HG02852 (cell line): ENCODE measurements at regions not wholly inside any gene's neighbourhood (a gene's known extent, or its start where the extent isn't known, plus 50 kb on each side); places are given as distances from the start of the nearest gene placed in this dataset.
"Not testable (repeated sequence)": the region's sequence is repeated elsewhere in the genome, so short reads cannot be mapped to it uniquely, and the experiment has no call there.

Source experiments
- ATAC-seq: cut with Tn5 transposase; IDR thresholded peaks from one replicate; pipeline ENCODE4 v1.9.1; 2021; ENCODE audit warnings: mild to moderate bottlenecking, moderate library complexity; ENCODE audit not compliant: unreplicated experiment

DNA sequence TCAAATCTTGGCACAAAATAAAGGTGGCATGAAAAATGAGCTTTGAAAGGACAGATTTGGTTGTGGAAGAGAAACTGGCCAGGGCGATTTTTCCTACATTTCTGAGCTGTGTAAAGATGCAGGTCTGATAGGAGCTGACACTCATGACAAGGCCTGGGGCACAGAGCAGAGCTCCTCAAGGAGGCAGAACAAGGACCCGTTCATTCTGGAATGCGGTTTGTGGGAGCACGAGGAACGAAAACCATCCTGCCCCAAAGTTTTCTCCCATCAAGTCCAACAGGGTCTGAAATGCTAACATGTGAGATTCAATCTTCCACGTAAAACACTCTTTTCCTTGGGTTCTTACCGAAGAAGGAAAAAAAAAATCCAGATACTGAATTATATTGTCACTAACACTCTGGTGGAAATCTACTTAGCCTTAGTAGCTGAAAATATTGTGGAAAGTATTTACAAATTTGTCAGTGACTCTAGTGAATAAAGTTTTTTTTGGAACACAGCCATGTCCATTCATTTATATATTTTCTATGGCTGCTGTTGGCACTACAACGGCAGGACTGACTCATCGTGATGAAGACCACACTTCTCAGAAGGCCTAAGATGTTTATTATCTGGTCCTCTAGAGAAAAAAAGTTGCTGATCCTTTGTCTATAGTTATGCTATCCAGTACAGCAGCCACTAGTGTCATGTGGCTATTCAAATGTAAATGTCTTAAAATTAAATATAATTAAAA lies 215.7 kb downstream of the BAMBI start:
- no peak for ATAC-seq

- no peak for ATAC-seq
Measured at GRCh38 chr10:28894146-28894545, 216.8 kb downstream of the BAMBI start.

DNA sequence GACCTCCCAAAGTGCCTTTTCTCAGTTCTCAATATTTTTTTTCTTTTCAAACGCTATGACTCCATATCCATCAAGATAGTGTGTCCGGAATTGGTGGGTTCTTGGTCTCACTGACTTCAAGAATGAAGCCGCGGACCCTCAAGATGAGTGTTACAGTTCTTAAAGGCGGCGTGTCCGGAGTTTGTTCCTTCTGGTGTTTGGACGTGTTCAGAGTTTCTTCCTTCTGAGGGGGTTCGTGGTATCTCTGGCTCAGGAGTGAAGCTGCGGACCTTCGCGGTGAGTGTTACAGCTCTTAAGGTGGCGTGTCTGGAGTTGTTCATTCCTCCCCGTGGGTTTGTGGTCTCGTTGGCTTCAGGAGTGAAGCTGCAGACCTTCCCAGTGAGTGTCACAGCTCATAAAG lies 218.3 kb downstream of the BAMBI start:
- not testable (repeated sequence) for ATAC-seq

- not testable (repeated sequence) for ATAC-seq
Measured at GRCh38 chr10:28896791-28897409, 219.6 kb downstream of the BAMBI start.

DNA sequence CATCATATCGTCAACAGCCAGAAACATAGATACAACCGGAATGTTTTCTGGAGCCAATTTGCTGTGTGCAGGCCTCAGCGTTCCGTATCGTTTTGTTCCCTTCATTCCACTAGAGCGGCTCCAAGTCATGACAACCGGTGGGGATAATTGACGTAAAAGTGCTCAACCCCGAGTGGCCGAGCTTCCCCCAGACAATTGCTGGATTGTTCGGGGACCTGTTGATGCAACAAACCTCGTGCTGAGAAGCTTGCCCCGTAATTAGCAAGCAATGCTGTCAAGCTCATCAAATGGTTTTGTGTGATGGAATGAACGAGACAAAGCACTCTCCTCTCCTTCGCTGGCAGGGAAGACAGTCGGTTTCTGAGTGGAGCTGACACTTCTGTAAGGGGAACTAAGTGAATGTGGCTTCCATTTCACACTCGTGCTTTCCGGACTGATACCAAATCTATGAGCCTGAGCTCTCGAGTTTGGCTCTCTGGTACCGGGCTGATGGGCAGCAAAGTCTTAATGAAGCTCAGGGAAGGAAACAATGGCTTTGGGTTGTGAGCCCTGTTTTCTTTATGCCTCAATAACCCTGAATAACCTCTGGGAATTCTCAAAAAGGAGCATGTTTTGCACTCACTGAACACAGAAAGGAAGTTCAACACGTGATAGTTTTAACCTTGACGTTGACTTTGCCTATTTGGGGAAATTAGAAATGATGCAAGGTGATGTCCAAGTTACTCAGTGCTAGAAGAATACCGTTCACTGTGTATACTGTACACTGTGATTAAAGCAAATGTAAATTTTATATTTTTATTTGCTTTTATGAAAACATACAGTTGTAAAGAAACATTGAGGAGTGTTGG lies 220.5 kb downstream of the BAMBI start:
- no peak for ATAC-seq

GRCh38 chr10:28902215-28902614 lies 224.9 kb downstream of the BAMBI start:
- no peak for ATAC-seq

DNA sequence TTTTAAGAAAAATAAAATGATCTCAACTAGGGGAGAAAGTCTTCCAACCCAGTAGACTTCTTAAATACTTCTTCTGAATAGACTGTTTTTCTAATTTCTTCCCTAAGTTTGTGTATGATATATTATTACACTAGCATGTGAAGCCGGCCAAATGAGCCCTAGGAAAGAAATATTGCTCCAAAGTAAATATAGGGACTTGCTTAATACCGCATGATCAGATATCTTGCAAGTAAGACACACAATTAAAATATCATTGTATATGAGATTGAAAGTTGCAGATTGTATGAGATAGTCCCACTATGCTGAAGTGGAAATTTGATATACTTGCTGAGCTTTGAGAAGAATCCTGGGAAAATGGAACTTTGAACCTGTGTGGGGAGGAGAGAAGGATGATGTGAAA lies 225.7 kb downstream of the BAMBI start:
- no peak for ATAC-seq

DNA sequence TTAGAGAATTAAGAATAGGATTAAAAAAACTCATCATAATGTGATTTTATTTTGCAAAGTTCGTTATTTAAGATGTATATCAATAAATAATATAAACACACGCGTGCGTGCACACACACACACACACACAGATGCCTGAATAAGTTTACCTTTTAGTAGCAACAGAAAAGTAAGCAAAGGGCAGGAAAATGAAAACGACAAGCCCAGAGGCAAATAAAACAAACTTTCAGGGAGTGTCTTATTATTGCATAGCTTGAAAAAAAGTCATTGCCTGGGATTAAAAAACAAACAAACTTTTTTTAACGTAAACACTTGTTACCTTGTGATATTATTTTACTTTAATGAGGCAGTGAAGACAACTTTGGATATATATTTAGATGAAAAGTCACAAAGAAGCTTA lies 226.4 kb downstream of the BAMBI start:
- ATAC-seq: no peak

GRCh38 chr10:28905371-28905770 lies 228.1 kb downstream of the BAMBI start:
- ATAC-seq: no peak

- no peak for ATAC-seq
Measured at GRCh38 chr10:28906011-28906411, 228.7 kb downstream of the BAMBI start.

DNA sequence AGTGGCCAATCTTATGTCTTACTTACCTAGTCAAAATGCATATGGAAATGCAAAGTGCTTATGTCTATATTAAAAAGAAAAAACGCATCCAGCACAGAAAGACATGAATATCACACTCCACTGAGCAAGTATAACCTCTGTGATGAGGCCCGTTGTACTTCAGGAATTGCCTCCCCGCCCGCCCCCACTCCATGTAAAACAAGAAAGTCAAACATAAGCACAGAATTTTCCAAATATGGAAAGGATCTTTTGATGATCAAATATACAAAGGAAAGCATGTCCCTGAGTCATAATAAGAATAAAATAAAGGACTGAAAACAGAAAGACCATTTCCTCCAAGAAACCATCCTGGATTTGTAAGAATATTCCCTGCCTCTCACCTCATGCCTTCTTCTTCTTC lies 229.1 kb downstream of the BAMBI start:
- ATAC-seq: no peak

DNA sequence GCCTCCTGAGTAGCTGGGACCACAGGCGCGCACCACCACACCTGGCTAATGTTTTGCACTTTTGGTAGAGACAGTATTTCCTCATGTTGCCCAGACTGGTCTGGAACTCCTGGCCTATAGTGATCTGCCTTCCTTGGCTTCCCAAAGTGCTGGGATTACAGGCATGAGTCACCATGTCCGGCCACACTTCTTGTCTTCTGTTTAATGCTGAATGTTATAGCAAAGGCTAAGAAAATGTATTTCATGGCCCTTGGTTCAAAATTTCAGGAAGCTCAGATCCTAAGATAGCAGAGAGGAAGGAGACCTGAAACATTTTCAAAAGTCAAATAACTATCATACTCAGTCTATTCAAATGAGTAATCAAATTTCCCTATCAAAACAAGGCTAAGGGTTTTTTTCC lies 229.6 kb downstream of the BAMBI start:
- no peak for ATAC-seq

GRCh38 chr10:28909875-28910274 lies 232.6 kb downstream of the BAMBI start:
- no peak for ATAC-seq

DNA sequence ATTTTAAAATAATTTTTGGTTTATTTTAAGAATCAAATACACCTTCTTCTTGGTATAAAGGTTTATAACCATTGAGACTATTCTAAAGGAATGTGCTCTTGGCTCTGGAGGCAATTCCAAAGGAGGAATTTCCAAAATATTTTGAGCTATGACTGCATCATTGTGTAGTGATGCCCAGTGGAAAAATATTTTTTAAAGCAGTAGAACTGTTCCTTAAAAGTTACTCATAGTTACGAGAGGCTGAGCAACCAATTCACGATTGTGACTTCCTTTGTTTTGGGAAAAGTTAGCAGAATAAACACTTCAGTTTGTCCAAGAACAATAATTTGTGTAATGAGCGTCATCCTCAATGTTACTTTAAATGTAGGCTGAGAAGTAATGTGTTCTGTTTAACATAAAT lies 233.6 kb downstream of the BAMBI start:
- ATAC-seq: no peak

GRCh38 chr10:28911511-28911910 lies 234.2 kb downstream of the BAMBI start:
- not testable (repeated sequence) for ATAC-seq

- ATAC-seq: no peak
Measured at GRCh38 chr10:28912017-28912783, 234.9 kb downstream of the BAMBI start.

GRCh38 chr10:28913436-28914237 lies 236.3 kb downstream of the BAMBI start:
- ATAC-seq: no peak

- ATAC-seq: no peak
Measured at GRCh38 chr10:28914701-28915100, 237.4 kb downstream of the BAMBI start.

GRCh38 chr10:28915989-28916588 lies 238.8 kb downstream of the BAMBI start:
- no peak for ATAC-seq

- no peak for ATAC-seq
Measured at GRCh38 chr10:28920091-28920490, 242.8 kb downstream of the BAMBI start.
